H7 (cell line): ENCODE measurements at regions not wholly inside any gene's neighbourhood (a gene's known extent, or its start where the extent isn't known, plus 50 kb on each side); places are given as distances from the start of the nearest gene placed in this dataset.

Experiments used
- DNase-seq: peaks from one replicate; pipeline ENCODE4 v3.0.0; 2012
- H3K27me3 ChIP-seq: 2 replicates; pipeline ENCODE4 v1.6.0; 2011; ENCODE audit warnings: mild to moderate bottlenecking, low read length; ENCODE audit not compliant: control insufficient read depth, insufficient read depth
- H3K36me3 ChIP-seq: replicated peaks from 2 replicates; pipeline ENCODE4 v1.5.1; 2011; ENCODE audit warnings: low read length; ENCODE audit not compliant: control insufficient read depth, insufficient read depth
- H3K4me3 ChIP-seq: 2 replicates; pipeline ENCODE4 v1.5.1; 2011; ENCODE audit warnings: low read depth, mild to moderate bottlenecking, control low read depth, low read length, moderate library complexity; ENCODE audit not compliant: insufficient read depth

GRCh38 chr12:77736219-77736965 is 94.3 kb upstream of the NAV3 start:
- Histone ChIP-seq H3K4me3 (no peak overlapping the region), H3K36me3 (no peaks in the 10 kb centered on the region), H3K27me3 (no peaks in the 10 kb centered on the region)
- no peak for DNase-seq

DNA sequence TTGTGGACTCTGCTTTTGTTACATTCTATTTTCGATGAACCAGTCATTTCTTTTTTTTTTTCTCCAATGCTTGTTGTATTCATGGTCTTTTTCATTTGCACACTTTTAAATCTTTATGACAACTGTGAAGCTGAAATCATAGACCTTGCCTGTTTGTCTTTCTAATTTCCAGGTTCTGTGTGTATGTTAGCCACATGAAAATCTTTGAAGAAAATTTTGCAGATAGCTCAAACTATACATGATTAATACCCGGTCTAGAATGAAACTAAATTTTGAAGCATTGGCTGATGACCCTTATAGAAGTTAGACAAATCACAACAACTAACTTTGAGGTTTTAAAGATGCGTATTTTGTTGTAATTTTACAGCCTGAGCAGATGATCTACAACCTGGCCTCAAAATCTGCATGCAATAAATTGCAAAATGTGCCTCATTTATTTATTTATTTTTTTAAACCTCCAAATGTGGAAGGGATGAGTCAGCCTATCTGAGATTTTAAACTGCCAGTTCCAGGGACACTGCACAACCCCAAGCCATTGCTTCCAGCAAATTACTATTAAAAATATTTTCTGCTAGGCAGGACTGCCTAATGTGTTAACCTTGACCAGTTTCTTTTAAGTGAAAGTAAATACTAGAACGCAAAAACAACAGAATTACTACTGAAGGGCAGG is 96.3 kb upstream of the NAV3 start:
- Histone ChIP-seq H3K27me3 (no peaks in the 10 kb centered on the region), H3K36me3 (no peaks in the 10 kb centered on the region), H3K4me3 (no peak overlapping the region)
- DNase-seq, result no peak

- no peak for DNase-seq
- Histone ChIP-seq H3K36me3 (no peaks in the 10 kb centered on the region), H3K4me3 (no peak overlapping the region), H3K27me3 (no peaks in the 10 kb centered on the region)
Observed at GRCh38 chr12:77728018-77728417, 102.7 kb upstream of the NAV3 start.

- DNase-seq, result no peak
- H3K4me3 ChIP-seq, result no peak overlapping the region
- no peaks in the 10 kb centered on the region for H3K36me3 ChIP-seq
- H3K27me3 ChIP-seq, result no peaks in the 10 kb centered on the region
Observed at GRCh38 chr12:77727442-77728001, 103.2 kb upstream of the NAV3 start.

DNA sequence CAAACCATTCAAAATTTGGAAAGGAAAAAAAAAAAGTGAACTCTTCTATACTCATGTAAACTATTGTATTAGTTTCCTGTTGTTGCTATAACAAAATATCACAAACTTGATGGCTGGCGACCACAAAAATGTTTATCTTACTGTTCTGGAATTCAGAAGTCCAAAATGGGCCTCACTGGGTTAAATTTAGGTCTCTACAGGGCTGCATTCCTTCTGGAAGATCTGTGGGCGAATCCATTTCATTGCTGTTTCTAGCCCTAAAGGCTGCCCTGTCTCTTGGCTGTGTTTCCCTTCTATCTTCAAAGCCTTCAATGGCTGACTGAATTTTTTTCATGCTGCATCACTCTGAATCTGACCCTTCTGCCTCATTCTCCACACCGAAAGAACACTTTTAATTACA is 105.1 kb upstream of the NAV3 start:
- Histone ChIP-seq H3K27me3 (no peaks in the 10 kb centered on the region), H3K4me3 (no peak overlapping the region), H3K36me3 (no peaks in the 10 kb centered on the region)
- no peak for DNase-seq

DNA sequence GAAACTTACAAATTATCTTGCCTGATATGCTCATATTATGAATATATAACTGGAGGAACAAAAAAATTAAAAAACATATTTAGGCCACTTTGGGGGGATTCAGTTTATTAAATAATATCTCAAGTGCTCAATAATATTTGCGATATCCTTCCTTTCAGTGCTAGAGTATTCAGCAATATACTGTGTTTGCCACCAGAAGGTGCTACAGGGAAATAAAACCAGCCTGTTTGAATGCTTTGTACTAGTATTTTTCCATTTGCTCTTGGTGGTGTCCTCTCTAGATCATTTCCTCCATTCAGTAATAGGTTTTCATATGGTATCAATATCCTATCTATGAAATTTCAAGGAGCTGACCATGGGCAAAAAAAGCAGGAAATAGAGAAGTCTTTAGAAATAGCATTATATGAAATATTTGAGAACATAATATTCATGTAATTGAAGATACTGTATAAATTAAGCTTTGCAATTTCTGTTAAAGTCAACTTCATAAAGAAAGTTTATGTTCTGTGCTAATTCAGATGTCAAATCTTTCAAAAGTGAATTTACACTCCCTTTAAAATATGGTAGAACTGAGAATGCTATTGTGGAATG is 106.2 kb upstream of the NAV3 start:
- no peak for DNase-seq
- no peak overlapping the region for H3K4me3 ChIP-seq
- no peaks in the 10 kb centered on the region for H3K27me3 ChIP-seq
- H3K36me3 ChIP-seq, result no peaks in the 10 kb centered on the region

GRCh38 chr12:77723308-77723707 is 107.4 kb upstream of the NAV3 start:
- H3K4me3 ChIP-seq, result no peak overlapping the region
- H3K27me3 ChIP-seq, result no peaks in the 10 kb centered on the region
- no peak for DNase-seq
- no peaks in the 10 kb centered on the region for H3K36me3 ChIP-seq

GRCh38 chr12:77722536-77722935 is 108.2 kb upstream of the NAV3 start:
- DNase-seq, result no peak
- no peak overlapping the region for H3K4me3 ChIP-seq
- H3K27me3 ChIP-seq, result no peaks in the 10 kb centered on the region
- H3K36me3 ChIP-seq, result no peaks in the 10 kb centered on the region

GRCh38 chr12:77720258-77720657 is 110.4 kb upstream of the NAV3 start:
- no peak for DNase-seq
- H3K27me3 ChIP-seq, result no peaks in the 10 kb centered on the region
- no peak overlapping the region for H3K4me3 ChIP-seq
- H3K36me3 ChIP-seq, result no peaks in the 10 kb centered on the region

DNA sequence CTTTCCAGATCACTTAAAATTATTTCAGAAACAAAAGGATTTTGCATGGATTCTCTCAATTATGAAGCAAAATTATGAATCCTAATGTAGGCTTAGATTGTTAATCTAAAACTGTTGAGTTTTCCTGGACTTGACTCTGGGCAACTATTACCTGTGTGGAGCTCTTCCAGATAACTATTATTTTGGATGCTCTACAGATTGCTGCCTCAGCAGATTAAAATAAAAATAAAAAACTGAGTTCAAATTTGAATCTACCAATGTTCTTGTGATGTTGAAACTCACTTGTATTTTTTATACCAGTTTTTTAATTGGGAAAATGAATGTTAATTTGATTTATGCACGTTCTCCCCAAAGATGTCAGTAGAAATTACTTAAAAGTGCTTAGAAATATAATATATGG is 120.5 kb upstream of the NAV3 start:
- DNase-seq, result no peak
- no peaks in the 10 kb centered on the region; the same call in 1 of the 2 replicates for H3K27me3 ChIP-seq
- H3K36me3 ChIP-seq, result no peaks in the 10 kb centered on the region
- no peak overlapping the region for H3K4me3 ChIP-seq

DNA sequence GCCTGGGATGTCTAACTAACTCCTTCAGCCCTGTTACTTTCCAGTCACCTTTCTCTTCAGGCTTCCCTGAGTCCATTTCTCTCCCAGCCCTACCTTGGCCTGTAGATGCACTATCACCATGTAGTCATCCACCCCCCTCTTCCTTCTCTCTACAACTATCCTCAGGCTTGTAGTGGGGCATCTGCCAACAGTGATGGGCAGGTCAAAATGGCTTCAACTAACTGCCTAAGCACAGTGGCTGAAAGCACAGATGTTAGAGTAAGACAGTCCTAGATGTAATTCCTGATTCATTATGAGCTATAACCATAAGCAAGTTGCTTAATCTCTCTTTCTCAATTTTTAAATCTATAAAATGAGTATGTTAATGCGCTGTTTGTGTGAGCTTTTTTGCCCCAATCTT is 133.6 kb upstream of the NAV3 start:
- DNase-seq, result no peak
- H3K4me3 ChIP-seq, result no peak overlapping the region
- H3K27me3 ChIP-seq, result no peaks in the 10 kb centered on the region
- no peaks in the 10 kb centered on the region for H3K36me3 ChIP-seq

GRCh38 chr12:77696183-77696582 is 134.5 kb upstream of the NAV3 start:
- H3K36me3 ChIP-seq, result no peaks in the 10 kb centered on the region
- H3K4me3 ChIP-seq, result no peak overlapping the region
- H3K27me3 ChIP-seq, result no peaks in the 10 kb centered on the region
- DNase-seq, result no peak

GRCh38 chr12:77689510-77690086 is 141.1 kb upstream of the NAV3 start:
- DNase-seq, result no peak
- Histone ChIP-seq H3K4me3 (no peak overlapping the region), H3K27me3 (no peaks in the 10 kb centered on the region), H3K36me3 (no peaks in the 10 kb centered on the region)

GRCh38 chr12:77687321-77687720 is 143.4 kb upstream of the NAV3 start:
- DNase-seq, result no peak
- H3K36me3 ChIP-seq, result no peaks in the 10 kb centered on the region
- no peak overlapping the region for H3K4me3 ChIP-seq
- no peaks in the 10 kb centered on the region for H3K27me3 ChIP-seq

DNA sequence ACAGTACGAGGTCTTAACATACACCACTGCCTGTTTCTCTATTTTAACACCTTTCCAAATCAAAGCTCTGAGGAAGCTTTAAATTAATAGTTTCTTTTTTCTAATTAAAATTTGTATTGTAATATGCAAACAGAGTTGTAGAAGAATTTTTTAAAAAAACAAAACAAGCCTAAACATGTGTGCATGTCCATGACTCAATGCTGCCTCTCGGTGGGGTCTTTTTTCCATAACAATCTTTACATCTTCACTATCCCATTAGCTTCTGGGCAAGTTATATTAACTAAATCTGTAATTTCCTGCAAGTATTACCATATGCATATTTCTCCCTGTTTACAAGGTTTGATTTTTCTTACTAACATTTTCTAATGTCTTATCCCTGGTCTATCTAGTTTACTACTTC is 143.9 kb upstream of the NAV3 start:
- Histone ChIP-seq H3K4me3 (no peak overlapping the region), H3K27me3 (no peaks in the 10 kb centered on the region), H3K36me3 (no peaks in the 10 kb centered on the region)
- no peak for DNase-seq
